ENCODE measurements at regions not wholly inside any gene's neighbourhood (a gene's known extent, or its start where the extent isn't known, plus 50 kb on each side); places are given as distances from the start of the nearest gene placed in this dataset.

DNA sequence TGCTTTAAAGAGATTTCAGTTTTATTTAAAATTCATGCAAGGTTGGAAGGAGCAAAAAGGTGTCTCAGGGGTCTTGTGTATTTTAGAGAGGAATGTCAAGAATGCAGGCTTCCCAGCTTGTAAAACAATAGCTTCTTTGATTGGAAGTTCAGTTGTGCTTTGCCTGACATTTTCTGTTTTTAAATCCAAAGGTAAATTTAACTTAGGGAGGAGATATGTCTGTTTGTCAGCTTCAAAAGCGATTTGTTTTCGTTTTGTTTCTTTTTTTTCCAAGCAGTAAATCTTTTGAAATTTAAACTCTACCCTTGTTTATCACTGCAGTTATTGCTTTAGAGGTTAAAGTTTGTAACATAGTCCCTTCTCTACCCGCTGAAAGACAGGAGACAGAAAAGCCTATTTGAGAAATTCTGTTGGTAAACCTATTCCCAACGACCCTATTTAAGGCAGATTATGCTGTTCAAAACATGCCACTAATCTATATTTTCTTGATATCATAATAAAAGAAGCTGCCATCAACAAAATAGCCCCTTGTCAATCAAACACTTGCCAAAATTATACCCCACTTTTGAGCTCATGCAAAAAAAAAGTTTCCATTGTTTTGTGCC is 639.6 kb downstream of the IRS1 start:
- peaks cover 12% of the 10 kb centered on the region for H3K27me3 Mint-ChIP-seq
- no peak overlapping the region for H3K27ac Mint-ChIP-seq
- no peaks in the 10 kb centered on the region for H3K4me1 Mint-ChIP-seq
- no peak overlapping the region for H3K4me3 Mint-ChIP-seq
- no peak for DNase-seq
- no peaks in the 10 kb centered on the region for H3K9me3 Mint-ChIP-seq
- H3K36me3 Mint-ChIP-seq: no peaks in the 10 kb centered on the region

- H3K27me3 Mint-ChIP-seq: peaks cover 15% of the 10 kb centered on the region
Observed at GRCh38 chr2:226158940-226159339, 640.7 kb downstream of the IRS1 start.

DNA sequence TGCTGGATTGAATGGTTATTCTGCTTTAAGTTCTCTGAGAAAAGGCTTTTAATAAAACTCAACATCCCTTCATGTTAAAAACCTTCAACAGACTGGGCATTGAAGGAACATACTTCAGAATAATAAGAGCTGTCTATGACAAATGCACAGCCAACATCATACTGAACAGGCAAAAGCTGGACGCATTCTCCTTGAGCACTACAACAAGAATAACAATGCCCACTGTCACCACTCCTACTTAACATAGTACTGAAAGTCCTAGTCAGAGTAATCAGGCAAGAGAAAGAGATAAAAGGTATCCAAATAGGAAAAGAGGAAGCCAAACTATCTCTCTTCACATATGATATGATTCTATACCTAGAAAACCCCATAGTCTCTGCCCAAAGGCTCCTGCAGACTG is 641.4 kb downstream of the IRS1 start:
- Mint-ChIP-seq H3K27me3 (peaks cover 15% of the 10 kb centered on the region), H3K36me3 (no peaks in the 10 kb centered on the region), H3K4me1 (no peaks in the 10 kb centered on the region), H3K9me3 (no peaks in the 10 kb centered on the region), H3K4me3 (no peak overlapping the region), H3K27ac (no peak overlapping the region)
- no peak for DNase-seq

More at GRCh38 chr2:226158940-226159339, 640.7 kb downstream of the IRS1 start:
- Mint-ChIP-seq H3K27ac (no peak overlapping the region), H3K4me1 (no peaks in the 10 kb centered on the region), H3K4me3 (no peak overlapping the region), H3K9me3 (no peaks in the 10 kb centered on the region), H3K36me3 (no peaks in the 10 kb centered on the region)
- DNase-seq: no peak

DNA sequence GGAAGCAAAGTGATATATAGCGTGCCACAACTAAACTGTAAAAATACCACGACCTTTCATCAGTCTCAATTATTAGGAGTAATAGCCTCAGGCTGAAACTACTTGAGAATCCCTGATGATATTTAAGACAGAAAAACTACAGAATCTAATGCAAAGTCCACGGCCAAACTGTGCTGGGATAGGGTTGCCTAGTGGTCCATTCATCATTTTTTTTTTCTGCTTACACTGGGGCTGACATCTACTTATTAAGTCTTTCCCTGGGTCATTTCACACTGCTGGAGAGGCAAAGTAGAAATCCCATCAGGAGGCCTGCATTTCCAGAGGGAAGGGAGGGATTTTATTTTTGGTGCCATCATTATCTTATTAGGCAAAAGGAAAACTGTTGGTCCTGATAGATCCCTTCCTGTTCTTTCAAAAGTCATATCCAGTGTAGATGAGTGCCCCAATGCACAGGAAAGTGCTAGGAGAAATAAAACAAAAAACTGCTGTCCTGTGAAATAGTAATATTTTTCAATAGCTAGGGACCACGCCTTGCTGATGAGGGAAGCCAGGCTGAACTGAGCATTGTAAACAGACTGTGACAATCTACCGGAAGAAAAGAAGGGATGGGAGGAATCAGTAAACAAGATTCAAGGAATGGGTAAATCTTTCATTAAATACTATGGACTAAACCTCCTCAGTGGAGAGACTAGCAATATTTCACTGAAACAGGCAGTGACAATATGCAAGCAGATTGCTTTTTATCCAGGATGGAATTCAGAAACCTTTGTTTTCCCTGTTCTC is 644.3 kb downstream of the IRS1 start:
- H3K9me3 Mint-ChIP-seq: no peaks in the 10 kb centered on the region

DNA sequence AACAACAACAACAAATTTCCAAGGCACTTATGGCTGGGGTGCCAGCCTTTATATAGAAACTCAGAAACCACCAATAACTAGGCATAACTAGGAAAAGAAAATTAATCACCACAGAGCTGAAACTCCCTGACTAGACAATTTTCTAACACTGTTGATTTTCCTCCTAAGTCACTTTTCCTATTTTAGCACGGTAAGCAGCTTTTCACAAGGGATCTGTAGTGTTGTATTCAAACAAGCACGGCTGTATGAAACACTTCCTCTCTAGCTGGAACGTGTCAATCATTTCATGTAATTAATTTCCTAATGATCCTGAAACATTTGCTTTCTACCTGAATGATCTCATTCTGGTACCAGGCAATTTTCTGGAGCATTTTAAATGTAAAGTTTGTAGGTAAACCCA is 645.0 kb downstream of the IRS1 start:
- Mint-ChIP-seq H3K36me3 (no peaks in the 10 kb centered on the region), H3K9me3 (no peaks in the 10 kb centered on the region)

More for the DNA sequence above, 644.3 kb downstream of the IRS1 start:
- Mint-ChIP-seq H3K4me1 (no peaks in the 10 kb centered on the region), H3K4me3 (no peak overlapping the region), H3K27ac (no peak overlapping the region), H3K27me3 (peaks cover 11% of the 10 kb centered on the region), H3K36me3 (no peaks in the 10 kb centered on the region)
- no peak for DNase-seq

DNA sequence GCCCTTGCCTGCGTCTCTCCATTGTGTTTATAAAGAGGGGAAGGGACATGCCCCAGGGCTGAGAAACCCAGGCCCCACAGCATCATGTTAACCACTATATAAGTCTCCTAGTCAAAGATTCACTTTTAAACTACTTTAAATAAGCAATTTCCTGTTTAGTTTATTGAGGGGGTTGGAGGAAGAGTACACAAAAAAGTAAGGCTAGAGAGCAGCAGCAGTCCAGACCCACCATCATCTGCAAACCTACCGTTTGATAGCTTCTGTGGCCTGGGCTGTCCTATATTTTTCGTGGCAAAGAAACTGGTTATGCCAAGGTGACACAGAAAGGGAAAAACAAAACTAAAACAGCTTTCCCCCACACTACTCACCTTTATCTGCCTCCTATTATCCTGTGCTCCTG is 646.1 kb downstream of the IRS1 start:
- H3K4me1 Mint-ChIP-seq: no peaks in the 10 kb centered on the region
- H3K4me3 Mint-ChIP-seq: no peak overlapping the region
- H3K36me3 Mint-ChIP-seq: no peaks in the 10 kb centered on the region
- H3K27ac Mint-ChIP-seq: no peak overlapping the region
- no peaks in the 10 kb centered on the region for H3K9me3 Mint-ChIP-seq
- no peak for DNase-seq
- peaks cover 11% of the 10 kb centered on the region for H3K27me3 Mint-ChIP-seq

More for the DNA sequence above, 645.0 kb downstream of the IRS1 start:
- Mint-ChIP-seq H3K4me3 (no peak overlapping the region), H3K27ac (no peak overlapping the region), H3K27me3 (peaks cover 11% of the 10 kb centered on the region), H3K4me1 (no peaks in the 10 kb centered on the region)
- no peak for DNase-seq

GRCh38 chr2:226151157-226151556 is 648.5 kb downstream of the IRS1 start:
- DNase-seq: no peak
- H3K4me3 Mint-ChIP-seq: no peak overlapping the region
- H3K4me1 Mint-ChIP-seq: no peaks in the 10 kb centered on the region
- no peaks in the 10 kb centered on the region for H3K9me3 Mint-ChIP-seq
- peaks cover 11% of the 10 kb centered on the region for H3K27me3 Mint-ChIP-seq
- no peaks in the 10 kb centered on the region for H3K36me3 Mint-ChIP-seq
- no peak overlapping the region for H3K27ac Mint-ChIP-seq

GRCh38 chr2:226143091-226143490 is 656.5 kb downstream of the IRS1 start:
- Mint-ChIP-seq H3K27ac (no peak overlapping the region), H3K9me3 (no peaks in the 10 kb centered on the region), H3K27me3 (peaks cover 3% of the 10 kb centered on the region), H3K36me3 (no peaks in the 10 kb centered on the region), H3K4me3 (no peak overlapping the region), H3K4me1 (no peaks in the 10 kb centered on the region)
- DNase-seq: no peak

DNA sequence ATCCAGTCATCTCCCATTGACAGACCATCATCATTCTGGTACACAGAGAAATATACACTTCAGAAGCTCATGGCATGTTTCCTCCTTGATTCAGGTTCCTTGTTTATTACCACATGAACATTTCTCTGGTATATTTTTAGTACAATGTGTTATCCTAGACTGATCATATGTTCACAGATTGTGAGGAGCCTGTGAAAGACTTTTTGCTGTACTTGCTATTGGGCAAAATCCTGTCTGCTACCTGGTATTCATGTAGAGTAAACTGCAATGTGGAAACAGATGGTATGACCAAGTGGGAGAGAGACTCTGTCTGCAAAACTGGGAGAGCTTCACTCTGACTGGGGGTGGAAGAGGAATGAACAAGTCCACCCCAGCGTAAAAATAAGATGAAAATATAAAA is 657.2 kb downstream of the IRS1 start:
- H3K27ac Mint-ChIP-seq: no peak overlapping the region
- H3K27me3 Mint-ChIP-seq: peaks cover 3% of the 10 kb centered on the region
- no peak for DNase-seq
- no peaks in the 10 kb centered on the region for H3K36me3 Mint-ChIP-seq
- H3K9me3 Mint-ChIP-seq: no peaks in the 10 kb centered on the region
- H3K4me3 Mint-ChIP-seq: no peak overlapping the region
- no peaks in the 10 kb centered on the region for H3K4me1 Mint-ChIP-seq

GRCh38 chr2:226140594-226140993 is 659.0 kb downstream of the IRS1 start:
- Mint-ChIP-seq H3K4me3 (no peak overlapping the region), H3K36me3 (no peaks in the 10 kb centered on the region), H3K27ac (no peak overlapping the region), H3K4me1 (no peaks in the 10 kb centered on the region), H3K27me3 (peaks cover 3% of the 10 kb centered on the region), H3K9me3 (no peaks in the 10 kb centered on the region)
- no peak for DNase-seq

DNA sequence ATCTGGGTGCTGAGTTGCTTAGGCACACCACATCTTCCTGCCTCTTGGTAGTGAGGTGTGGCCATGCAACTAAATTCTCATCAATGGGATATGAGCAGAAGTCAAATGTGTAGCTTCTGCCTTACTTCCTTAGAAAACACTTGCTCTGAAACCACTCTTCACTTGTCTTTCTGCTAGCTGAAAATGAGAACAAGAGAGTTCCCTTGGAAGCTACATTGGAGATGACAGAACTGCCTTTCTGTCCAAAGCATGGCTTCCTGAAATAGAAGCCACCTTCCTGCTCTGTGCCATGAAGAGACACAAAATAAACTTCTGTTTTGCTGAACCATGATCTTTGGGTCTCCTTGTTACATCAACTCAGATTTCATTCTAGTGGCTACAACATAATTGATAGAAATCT is 659.9 kb downstream of the IRS1 start:
- Mint-ChIP-seq H3K27me3 (peaks cover 3% of the 10 kb centered on the region), H3K36me3 (no peaks in the 10 kb centered on the region), H3K4me3 (no peak overlapping the region), H3K4me1 (no peaks in the 10 kb centered on the region), H3K9me3 (no peaks in the 10 kb centered on the region), H3K27ac (no peak overlapping the region)
- no peak for DNase-seq

- Mint-ChIP-seq H3K9me3 (no peaks in the 10 kb centered on the region), H3K36me3 (no peaks in the 10 kb centered on the region)
Observed at GRCh38 chr2:226137201-226137811, 662.3 kb downstream of the IRS1 start.

DNA sequence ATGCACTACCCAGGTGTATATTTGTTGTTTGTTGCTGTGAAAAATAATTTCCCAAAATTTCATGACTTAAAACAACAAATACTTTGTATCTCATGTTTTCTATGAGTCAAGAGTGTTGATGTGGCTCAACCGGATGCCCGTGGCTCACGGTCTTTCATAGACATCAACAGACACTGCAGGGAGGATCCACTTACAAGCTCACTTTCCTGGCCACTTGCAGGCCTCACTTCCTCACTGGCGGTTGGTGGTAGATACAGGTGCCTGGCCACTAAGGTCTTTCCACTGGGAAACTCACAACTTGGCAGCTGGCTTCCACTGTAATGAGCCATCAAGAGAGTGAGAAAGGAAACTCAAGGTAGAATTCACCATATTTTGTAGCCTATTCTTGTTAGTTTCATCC is 662.9 kb downstream of the IRS1 start:
- DNase-seq: no peak
- H3K27ac Mint-ChIP-seq: no peak overlapping the region
- no peaks in the 10 kb centered on the region for H3K9me3 Mint-ChIP-seq
- no peaks in the 10 kb centered on the region for H3K4me1 Mint-ChIP-seq
- peaks cover 7% of the 10 kb centered on the region for H3K27me3 Mint-ChIP-seq
- no peak overlapping the region for H3K4me3 Mint-ChIP-seq
- H3K36me3 Mint-ChIP-seq: no peaks in the 10 kb centered on the region

More at GRCh38 chr2:226137201-226137811, 662.3 kb downstream of the IRS1 start:
- Mint-ChIP-seq H3K27ac (no peak overlapping the region), H3K27me3 (peaks cover 3% of the 10 kb centered on the region), H3K4me3 (no peak overlapping the region), H3K4me1 (no peaks in the 10 kb centered on the region)
- no peak for DNase-seq

DNA sequence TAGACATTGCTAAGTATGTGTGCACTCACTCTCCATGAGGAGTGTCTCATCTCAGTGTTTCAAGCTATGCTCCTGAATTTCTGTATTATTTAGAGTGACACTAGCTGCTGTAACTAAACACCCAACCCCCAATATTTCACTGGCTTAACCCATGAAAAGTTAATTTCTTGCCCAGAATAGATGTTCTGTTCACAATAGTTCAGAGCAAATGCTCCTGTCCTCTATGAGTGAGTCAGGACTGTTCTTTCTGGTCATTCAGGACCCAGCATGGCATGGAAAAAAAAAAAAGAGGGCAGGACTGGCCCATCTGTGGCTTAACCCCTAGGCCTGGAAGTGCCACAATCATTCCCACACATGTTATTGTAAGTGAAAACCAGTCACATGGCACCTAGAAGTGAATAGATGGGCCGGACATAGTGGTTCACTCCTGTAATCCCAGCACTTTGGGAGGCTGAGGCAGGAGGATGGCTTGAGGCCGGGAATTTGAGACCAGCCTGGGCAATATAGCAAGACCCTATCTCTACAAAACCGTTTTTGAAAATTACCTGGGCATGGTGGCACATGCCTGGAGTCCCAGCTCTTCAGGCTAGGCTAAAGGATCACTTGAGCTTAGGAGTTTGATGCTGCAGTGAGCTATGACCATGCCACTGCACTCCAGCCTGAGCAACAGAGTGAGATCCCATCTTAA is 663.6 kb downstream of the IRS1 start:
- Mint-ChIP-seq H3K4me3 (no peak overlapping the region), H3K27me3 (peaks cover 8% of the 10 kb centered on the region), H3K27ac (no peak overlapping the region), H3K36me3 (no peaks in the 10 kb centered on the region), H3K4me1 (no peaks in the 10 kb centered on the region), H3K9me3 (no peaks in the 10 kb centered on the region)
- no peak for DNase-seq

Measured in activated naive CD8-positive, alpha-beta T cell treated with anti-CD3 and anti-CD28 coated beads for 36 hours (primary cell).